ENCODE measurements at regions not wholly inside any gene's neighbourhood (a gene's known extent, or its start where the extent isn't known, plus 50 kb on each side); places are given as distances from the start of the nearest gene placed in this dataset.

DNA sequence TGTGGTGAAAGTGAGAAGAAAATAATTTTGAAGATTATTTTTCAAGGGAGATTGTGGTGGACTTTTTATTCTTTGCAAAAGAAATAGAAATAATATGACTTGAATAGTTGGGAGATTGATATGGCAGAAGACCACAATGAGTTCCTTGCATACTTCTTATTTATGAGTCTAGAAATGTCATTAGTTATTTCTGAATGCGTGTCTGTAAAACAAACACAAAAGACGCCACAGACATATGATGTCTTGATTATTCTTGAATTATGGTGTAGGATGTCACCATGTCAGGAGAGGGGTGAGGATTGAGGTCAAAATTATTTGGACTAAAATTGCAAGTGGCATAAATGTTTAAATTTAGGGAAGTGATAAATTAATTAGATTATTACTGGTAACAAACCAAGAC is 440.7 kb upstream of the PDE3A start:
- Mint-ChIP-seq H3K9me3 (no peaks in the 10 kb centered on the region), H3K27me3 (peaks cover 3% of the 10 kb centered on the region), H3K4me3 (no peak overlapping the region), H3K27ac (no peak overlapping the region), H3K36me3 (no peaks in the 10 kb centered on the region), H3K4me1 (no peaks in the 10 kb centered on the region)
- DNase-seq = no peak
- ATAC-seq (ENCODE audit: low read depth) = no peak
- POLR2A ChIA-PET = no interaction called here

DNA sequence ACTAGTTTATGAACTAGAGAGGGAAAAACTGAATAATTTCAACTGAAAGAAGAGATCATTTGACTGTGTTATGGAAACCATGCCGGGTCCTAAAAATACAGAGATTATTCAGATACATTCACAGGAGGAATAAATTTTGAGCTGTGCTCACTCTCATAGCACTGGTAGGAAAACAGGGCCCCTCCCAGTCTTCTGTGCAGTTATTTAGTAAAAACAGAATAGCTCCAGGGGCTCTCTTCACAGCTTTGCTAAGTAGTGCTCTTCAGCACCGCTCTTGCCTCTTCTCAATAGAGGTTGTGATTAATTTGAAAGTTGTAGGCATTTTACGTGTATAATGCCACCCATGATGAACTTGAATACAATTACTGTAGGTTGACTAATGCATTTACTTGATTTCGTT is 435.9 kb upstream of the PDE3A start:
- Mint-ChIP-seq H3K27me3 (no peaks in the 10 kb centered on the region), H3K4me3 (no peak overlapping the region), H3K4me1 (no peaks in the 10 kb centered on the region), H3K36me3 (no peaks in the 10 kb centered on the region), H3K27ac (no peak overlapping the region), H3K9me3 (no peaks in the 10 kb centered on the region)
- POLR2A ChIA-PET = no interaction called here
- no peak for ATAC-seq (ENCODE audit: low read depth)
- no peak for DNase-seq

DNA sequence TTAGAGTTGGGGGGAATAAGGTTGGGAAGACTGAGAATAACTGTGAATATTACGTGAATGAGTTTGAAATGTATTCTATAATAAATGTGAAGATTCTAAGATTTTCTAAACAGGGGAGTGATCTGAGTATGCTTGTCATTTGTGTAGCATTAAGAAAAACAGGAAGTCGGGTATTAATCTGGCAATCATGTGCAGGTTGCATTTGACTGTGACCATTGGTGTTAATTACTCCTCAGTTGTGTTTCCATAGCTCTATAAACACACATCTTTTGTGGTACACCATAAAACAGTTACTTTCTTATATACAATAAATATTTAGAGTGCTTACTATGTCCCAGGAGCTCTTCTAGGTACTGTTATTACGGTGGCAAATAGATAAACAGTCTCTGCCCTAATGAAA is 434.4 kb upstream of the PDE3A start:
- no peaks in the 10 kb centered on the region for H3K36me3 Mint-ChIP-seq
- H3K27me3 Mint-ChIP-seq = no peaks in the 10 kb centered on the region
- H3K9me3 Mint-ChIP-seq = no peaks in the 10 kb centered on the region
- POLR2A ChIA-PET = no interaction called here
- H3K4me3 Mint-ChIP-seq = no peak overlapping the region
- ATAC-seq (ENCODE audit: low read depth) = no peak
- H3K27ac Mint-ChIP-seq = no peak overlapping the region
- no peaks in the 10 kb centered on the region for H3K4me1 Mint-ChIP-seq
- DNase-seq = no peak

DNA sequence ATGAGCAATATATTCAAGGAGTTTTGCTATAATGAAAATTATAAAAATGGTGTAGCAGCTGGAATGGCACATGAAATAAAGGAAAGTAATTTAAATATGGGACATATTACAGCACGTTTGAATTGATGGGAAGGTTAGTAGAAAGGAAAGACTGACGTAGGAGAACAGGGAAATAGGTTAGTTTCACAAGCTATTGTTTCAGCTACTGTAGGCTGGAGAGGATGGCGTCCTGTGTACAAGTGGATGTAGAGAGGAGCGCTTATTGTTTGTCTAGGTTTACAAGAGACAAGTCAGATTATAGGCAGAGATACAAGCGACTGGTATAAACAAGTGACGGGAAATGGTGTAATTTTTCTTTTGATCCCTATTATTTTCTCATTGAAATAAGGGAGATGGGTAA is 431.2 kb upstream of the PDE3A start:
- no peak for ATAC-seq (ENCODE audit: low read depth)
- DNase-seq = no peak
- no peaks in the 10 kb centered on the region for H3K36me3 Mint-ChIP-seq
- H3K4me1 Mint-ChIP-seq = no peaks in the 10 kb centered on the region
- no peak overlapping the region for H3K4me3 Mint-ChIP-seq
- no peaks in the 10 kb centered on the region for H3K27me3 Mint-ChIP-seq
- no peaks in the 10 kb centered on the region for H3K9me3 Mint-ChIP-seq
- POLR2A ChIA-PET = no interaction called here
- no peak overlapping the region for H3K27ac Mint-ChIP-seq

DNA sequence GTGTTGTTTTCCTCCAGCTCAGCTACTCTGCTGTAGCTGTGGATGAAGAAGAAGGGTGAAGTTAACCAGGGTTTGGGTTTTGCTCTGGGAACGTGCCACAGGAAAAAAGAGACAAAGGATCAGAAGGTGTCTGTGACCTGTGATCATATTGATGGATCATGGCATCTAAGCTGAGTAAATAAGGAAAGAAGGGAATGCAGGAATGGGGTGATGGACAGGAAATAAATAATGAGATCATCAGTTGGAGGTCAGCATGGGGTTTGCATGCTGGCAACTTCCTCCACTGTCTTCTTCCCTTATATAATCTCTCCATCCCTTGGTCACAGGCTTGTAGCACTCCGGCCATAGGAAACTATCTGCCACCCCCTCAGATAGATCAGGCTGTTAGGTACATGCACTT is 430.3 kb upstream of the PDE3A start:
- Mint-ChIP-seq H3K4me3 (no peak overlapping the region), H3K9me3 (no peaks in the 10 kb centered on the region), H3K36me3 (no peaks in the 10 kb centered on the region), H3K27me3 (no peaks in the 10 kb centered on the region), H3K4me1 (no peaks in the 10 kb centered on the region), H3K27ac (no peak overlapping the region)
- no peak for ATAC-seq (ENCODE audit: low read depth)
- POLR2A ChIA-PET = no interaction called here
- DNase-seq = no peak

DNA sequence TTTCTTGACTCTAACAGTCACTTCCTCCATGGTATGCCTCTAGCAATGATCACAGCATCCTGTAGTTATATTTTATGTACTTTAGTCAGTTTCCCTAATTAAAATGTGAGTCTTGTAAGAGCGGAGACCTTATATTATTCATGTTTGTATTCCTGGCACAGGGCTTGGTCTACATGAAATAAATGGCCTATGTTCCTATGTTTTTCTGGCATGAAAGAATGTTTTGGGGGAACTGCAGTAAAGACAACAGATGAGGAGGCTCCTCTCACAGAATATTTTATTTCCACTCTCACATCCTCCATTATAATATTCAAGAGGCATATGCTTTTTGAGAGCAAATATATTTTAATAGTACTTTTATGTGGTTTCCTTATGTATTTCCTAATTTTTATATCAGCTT is 429.8 kb upstream of the PDE3A start:
- ATAC-seq (ENCODE audit: low read depth) (no peak), DNase-seq (no peak)
- Mint-ChIP-seq H3K27ac (no peak overlapping the region), H3K36me3 (no peaks in the 10 kb centered on the region), H3K27me3 (no peaks in the 10 kb centered on the region), H3K9me3 (no peaks in the 10 kb centered on the region), H3K4me3 (no peak overlapping the region), H3K4me1 (no peaks in the 10 kb centered on the region)
- POLR2A ChIA-PET = no interaction called here

DNA sequence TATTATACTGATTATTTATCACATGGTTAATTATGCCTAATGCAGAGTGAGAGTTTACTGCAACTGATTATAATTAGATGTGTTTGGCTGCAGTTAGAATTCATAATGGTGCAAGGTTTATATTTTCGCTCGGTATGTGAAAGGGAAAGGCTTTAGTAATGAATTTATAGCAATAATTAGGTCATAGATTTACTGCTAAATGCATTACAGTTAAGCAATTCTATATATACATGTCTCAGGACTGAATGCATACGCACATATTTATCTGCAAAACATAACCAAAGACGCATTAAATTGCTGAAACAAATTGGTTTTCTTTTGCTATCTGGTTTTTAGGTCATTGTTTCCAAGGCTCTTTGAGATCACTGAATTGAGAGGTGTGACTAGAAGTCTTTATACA is 428.1 kb upstream of the PDE3A start:
- no peaks in the 10 kb centered on the region for H3K27me3 Mint-ChIP-seq
- POLR2A ChIA-PET = no interaction called here
- H3K9me3 Mint-ChIP-seq = no peaks in the 10 kb centered on the region
- DNase-seq = no peak
- H3K27ac Mint-ChIP-seq = no peak overlapping the region
- H3K4me3 Mint-ChIP-seq = no peak overlapping the region
- no peaks in the 10 kb centered on the region for H3K36me3 Mint-ChIP-seq
- H3K4me1 Mint-ChIP-seq = no peaks in the 10 kb centered on the region
- no peak for ATAC-seq (ENCODE audit: low read depth)

DNA sequence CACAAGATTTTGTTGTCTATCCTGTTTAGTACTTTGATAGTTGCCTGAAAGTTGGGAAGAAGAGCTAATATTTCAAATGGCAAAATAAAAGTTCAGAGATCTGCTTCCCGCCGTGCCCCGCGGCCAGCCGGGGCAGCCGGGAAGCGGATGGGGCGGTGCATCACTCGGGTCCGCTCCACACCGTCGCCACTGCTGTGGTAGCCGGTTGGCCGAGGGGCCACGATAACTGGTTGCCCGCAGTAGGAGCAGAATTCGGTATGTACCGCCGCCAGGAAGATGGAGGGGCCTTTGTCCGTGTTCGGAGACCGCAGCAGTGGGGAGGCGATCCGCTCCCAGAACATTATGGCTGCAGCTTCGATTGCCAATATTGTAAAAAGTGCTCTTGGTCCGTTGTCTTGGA is 427.2 kb upstream of the PDE3A start:
- no peak for DNase-seq
- no peak overlapping the region for H3K4me3 Mint-ChIP-seq
- H3K9me3 Mint-ChIP-seq = no peaks in the 10 kb centered on the region
- no peak overlapping the region for H3K27ac Mint-ChIP-seq
- no peaks in the 10 kb centered on the region for H3K4me1 Mint-ChIP-seq
- no peaks in the 10 kb centered on the region for H3K36me3 Mint-ChIP-seq
- ATAC-seq (ENCODE audit: low read depth) = no peak
- POLR2A ChIA-PET = no interaction called here
- H3K27me3 Mint-ChIP-seq = no peaks in the 10 kb centered on the region

DNA sequence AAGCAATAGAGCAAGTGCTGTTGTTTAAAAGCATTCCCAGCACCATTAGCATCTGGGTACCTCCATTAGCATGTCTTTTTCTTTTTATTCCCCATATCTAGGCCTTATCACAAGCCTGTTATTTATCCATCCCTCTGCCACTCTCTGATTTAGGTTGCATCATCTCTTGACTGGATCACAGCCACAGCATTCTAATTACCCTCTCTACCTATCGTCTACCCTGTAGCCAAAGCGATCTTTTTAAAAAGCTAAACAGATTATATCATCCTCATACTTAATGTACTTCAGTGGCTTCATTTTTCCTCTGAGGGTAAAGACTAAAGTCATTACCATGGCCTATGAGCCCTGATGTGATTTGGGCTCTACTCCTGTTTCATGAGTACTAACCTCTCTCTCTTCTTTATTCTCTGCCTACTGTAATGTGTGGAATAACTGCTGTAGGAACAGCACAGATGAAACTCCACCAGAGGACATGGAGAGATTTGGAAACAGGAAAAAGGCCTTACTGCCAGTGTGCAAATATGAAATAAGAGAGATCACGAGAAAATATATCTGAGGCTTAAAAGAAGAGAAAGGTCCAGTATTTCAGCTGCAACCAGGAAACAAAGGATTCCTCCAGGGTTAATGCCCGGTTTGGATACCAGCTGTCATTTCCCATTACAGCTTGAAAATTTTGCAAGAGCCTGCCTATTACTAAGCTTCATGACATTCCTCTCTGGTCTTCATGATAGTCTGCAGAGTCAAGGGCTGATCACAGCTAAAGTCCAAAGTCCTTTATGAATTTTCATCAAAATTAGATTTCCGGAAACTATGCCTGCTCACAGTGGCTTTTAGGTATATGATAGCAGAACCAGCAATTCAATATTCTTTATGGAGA is 422.5 kb upstream of the PDE3A start:
- H3K27me3 Mint-ChIP-seq = no peaks in the 10 kb centered on the region

DNA sequence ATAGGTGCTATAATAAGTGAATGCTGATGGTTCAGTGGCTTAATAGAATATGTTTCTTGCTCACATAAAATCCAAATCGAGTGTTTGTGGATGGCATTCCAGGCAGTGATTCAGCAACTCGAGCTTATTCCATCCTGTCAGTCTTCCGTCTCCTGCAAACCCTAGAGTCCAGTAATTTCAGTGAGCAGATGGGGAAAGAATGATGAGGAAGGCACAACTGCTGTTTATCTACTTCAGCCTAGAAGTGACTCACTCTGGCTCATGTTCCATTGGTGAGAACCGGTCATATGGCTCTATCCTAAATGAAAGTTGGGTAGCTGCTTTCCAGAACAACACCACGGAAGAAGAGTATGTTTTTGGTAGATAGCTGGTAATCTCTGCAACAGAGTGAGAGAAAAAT is 421.8 kb upstream of the PDE3A start:
- Mint-ChIP-seq H3K27ac (no peak overlapping the region), H3K4me1 (no peaks in the 10 kb centered on the region), H3K4me3 (no peak overlapping the region), H3K36me3 (no peaks in the 10 kb centered on the region), H3K27me3 (no peaks in the 10 kb centered on the region), H3K9me3 (peaks cover 5% of the 10 kb centered on the region)
- no peak for ATAC-seq (ENCODE audit: low read depth)
- no peak for DNase-seq
- POLR2A ChIA-PET = no interaction called here

More for the DNA sequence above, 422.5 kb upstream of the PDE3A start:
- ATAC-seq (ENCODE audit: low read depth) (no peak), DNase-seq (no peak)
- POLR2A ChIA-PET = no interaction called here
- Mint-ChIP-seq H3K4me1 (no peaks in the 10 kb centered on the region), H3K36me3 (no peaks in the 10 kb centered on the region), H3K4me3 (no peak overlapping the region), H3K9me3 (peaks cover 5% of the 10 kb centered on the region), H3K27ac (no peak overlapping the region)

DNA sequence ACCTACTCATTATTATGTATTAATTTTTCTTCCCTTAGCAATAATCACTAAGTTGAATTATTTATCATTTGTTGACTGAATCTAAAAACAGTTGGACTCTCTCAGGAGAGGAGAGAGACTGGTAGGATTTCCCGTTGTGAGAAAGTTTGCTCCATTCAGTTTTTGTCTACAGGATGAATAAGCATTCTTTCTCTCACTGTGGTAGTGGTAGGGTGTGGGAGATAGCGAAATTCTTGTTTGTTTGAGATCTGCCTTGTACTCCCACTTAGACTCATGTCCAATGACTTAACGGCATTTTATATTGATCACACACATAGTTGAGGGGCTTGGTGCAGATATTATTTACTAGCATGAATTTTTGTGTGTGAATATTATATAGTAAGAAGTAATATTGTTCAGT is 421.0 kb upstream of the PDE3A start:
- Mint-ChIP-seq H3K27ac (no peak overlapping the region), H3K4me3 (no peak overlapping the region), H3K9me3 (peaks cover 5% of the 10 kb centered on the region), H3K27me3 (no peaks in the 10 kb centered on the region), H3K4me1 (no peaks in the 10 kb centered on the region), H3K36me3 (no peaks in the 10 kb centered on the region)
- ATAC-seq (ENCODE audit: low read depth) (no peak), DNase-seq (no peak)
- POLR2A ChIA-PET = no interaction called here

DNA sequence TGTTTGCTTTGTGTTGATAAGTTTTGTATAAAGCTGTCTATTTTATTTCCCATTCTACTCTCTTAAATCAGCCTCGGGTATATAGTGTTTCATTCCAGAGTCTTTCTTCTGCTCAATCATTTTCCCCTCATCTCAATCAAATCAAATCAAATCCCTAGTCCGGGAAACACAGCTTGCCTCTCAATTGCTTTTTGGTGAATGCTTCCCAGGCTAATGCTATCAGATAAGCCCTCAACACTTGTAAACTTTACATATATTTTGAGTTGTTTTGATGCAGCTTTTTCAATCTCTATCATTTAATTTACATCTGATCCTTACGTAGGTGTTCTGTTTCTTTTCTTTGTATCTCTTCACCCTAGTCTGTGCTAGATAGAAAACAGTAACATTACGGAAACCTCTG is 416.7 kb upstream of the PDE3A start:
- no peak overlapping the region for H3K27ac Mint-ChIP-seq
- H3K36me3 Mint-ChIP-seq = no peaks in the 10 kb centered on the region
- POLR2A ChIA-PET = no interaction called here
- peaks cover 5% of the 10 kb centered on the region for H3K9me3 Mint-ChIP-seq
- H3K27me3 Mint-ChIP-seq = no peaks in the 10 kb centered on the region
- H3K4me1 Mint-ChIP-seq = no peaks in the 10 kb centered on the region
- no peak for ATAC-seq (ENCODE audit: low read depth)
- H3K4me3 Mint-ChIP-seq = no peak overlapping the region
- no peak for DNase-seq

DNA sequence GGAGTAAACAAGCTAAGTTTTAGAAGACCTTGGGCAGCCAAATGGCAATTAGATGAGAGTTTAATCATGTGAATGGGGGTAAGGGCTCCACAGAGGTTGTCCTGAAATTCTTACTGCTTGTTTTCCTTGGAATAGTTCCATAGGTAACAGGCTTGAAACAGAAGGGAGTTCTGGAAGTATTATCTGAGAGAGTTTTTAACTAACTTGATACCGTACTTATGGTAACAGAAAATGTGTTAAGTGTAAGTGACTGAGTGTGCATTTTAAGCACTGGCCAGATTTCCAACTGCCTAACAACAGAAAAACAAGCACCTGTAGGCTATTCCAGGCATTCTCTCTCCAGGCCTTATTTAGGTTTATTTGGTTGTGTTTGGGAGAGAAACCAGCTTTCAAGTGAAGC is 414.6 kb upstream of the PDE3A start:
- H3K4me3 Mint-ChIP-seq = no peak overlapping the region
- H3K27me3 Mint-ChIP-seq = no peaks in the 10 kb centered on the region
- no peak for DNase-seq
- H3K9me3 Mint-ChIP-seq = peaks cover under 1% of the 10 kb centered on the region
- no peak overlapping the region for H3K27ac Mint-ChIP-seq
- no peaks in the 10 kb centered on the region for H3K36me3 Mint-ChIP-seq
- no peak for ATAC-seq (ENCODE audit: low read depth)
- POLR2A ChIA-PET = no interaction called here
- H3K4me1 Mint-ChIP-seq = no peaks in the 10 kb centered on the region

DNA sequence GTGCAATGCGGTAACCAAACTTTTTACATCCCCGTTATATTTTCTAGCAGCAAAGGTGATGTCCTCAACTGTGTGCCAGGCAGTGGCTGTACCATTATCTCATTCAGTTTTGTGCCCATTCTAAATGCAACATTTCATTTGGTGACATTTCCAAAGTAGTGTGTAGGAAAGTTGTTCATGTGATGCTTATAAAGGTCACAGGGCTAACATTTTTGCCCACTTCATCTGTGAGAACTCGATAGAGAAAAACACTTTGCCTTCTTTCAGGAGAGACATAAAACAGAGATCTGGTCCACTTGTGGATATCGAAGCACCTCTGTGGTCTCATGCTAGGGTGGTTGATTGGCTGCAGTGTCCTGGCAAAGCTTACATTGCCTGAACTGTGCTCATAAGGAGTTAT is 414.2 kb upstream of the PDE3A start:
- Mint-ChIP-seq H3K4me1 (no peaks in the 10 kb centered on the region), H3K9me3 (no peaks in the 10 kb centered on the region), H3K27me3 (no peaks in the 10 kb centered on the region), H3K27ac (no peak overlapping the region), H3K4me3 (no peak overlapping the region), H3K36me3 (no peaks in the 10 kb centered on the region)
- no peak for DNase-seq
- no peak for ATAC-seq (ENCODE audit: low read depth)
- POLR2A ChIA-PET = no interaction called here
